GM06990 (cell line): ENCODE measurements at regions not wholly inside any gene's neighbourhood (a gene's known extent, or its start where the extent isn't known, plus 50 kb on each side); places are given as distances from the start of the nearest gene placed in this dataset.

Source experiments
- DNase-seq: peaks from one replicate; pipeline ENCODE4 v3.0.0-alpha.2; 2011; ENCODE audit not compliant: insufficient read length; ENCODE audit errors: extremely low read depth
- H3K27me3 ChIP-seq: replicated peaks from 2 replicates; pipeline ENCODE4 v1.6.0; 2011; ENCODE audit warnings: low read length; ENCODE audit not compliant: control insufficient read depth, insufficient read depth
- H3K36me3 ChIP-seq: 2 replicates; pipeline ENCODE4 v1.5.1; 2011; ENCODE audit warnings: low read length; ENCODE audit not compliant: control insufficient read depth, insufficient read depth
- H3K4me3 ChIP-seq: replicated peaks from 2 replicates; pipeline ENCODE4 v1.5.1; 2011; ENCODE audit warnings: low read depth, mild to moderate bottlenecking, control low read depth, low read length
- TF ChIP-seq, protein P1 (sequence below): IDR thresholded peaks from 2 replicates; pipeline ENCODE4 v1.5.1; 2011; ENCODE audit warnings: low read length, control low read depth, mild to moderate bottlenecking, inconsistent platforms; ENCODE audit not compliant: insufficient read depth, poor library complexity, severe bottlenecking

DNA sequence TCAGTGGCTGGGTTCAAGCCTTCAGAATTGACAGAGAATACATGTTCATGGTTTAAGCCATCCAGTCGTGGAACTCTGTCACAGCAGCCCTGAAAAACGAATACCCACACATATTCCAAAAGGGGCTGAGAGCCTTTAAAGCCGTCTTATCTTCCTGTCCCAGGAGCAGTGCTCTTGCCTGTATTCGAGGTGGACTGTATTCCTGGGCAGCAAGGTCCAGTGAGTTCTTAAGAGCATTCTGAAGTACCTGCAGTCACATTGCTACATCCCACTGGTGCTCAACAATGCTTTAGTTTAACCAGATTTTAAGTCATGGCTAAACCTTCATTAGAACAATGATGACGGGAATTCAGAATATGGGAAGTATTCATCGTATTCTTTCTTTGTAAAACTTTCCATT lies 380.7 kb upstream of the KLF4 start:
- H3K27me3 ChIP-seq = no peaks in the 10 kb centered on the region
- H3K4me3 ChIP-seq = no peak overlapping the region
- no peaks in the 10 kb centered on the region for H3K36me3 ChIP-seq
- TF ChIP-seq, protein P1, sequence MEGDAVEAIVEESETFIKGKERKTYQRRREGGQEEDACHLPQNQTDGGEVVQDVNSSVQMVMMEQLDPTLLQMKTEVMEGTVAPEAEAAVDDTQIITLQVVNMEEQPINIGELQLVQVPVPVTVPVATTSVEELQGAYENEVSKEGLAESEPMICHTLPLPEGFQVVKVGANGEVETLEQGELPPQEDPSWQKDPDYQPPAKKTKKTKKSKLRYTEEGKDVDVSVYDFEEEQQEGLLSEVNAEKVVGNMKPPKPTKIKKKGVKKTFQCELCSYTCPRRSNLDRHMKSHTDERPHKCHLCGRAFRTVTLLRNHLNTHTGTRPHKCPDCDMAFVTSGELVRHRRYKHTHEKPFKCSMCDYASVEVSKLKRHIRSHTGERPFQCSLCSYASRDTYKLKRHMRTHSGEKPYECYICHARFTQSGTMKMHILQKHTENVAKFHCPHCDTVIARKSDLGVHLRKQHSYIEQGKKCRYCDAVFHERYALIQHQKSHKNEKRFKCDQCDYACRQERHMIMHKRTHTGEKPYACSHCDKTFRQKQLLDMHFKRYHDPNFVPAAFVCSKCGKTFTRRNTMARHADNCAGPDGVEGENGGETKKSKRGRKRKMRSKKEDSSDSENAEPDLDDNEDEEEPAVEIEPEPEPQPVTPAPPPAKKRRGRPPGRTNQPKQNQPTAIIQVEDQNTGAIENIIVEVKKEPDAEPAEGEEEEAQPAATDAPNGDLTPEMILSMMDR = no peak
- DNase-seq = no peak

DNA sequence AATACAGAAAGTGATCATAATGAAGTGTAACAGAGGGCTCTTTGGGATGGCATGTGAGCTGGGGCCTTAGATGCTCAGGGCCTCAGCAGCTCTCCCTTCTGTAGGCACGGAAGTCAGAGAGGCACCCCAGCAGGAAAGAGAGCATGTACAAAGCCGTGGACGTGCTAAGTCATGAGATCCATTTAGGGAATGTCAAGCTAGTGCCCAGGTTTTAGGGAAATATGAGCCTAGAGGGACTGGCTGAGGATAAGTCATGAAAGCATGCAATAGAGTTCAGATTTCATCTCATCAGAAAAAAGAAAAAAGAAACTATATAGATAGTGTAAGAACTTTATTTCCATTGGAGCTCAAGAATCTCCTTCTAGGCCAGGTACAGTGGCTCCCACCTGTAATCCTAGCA lies 379.5 kb upstream of the KLF4 start:
- TF ChIP-seq, protein P1 = no peak
- no peak for DNase-seq
- no peak overlapping the region for H3K4me3 ChIP-seq
- H3K36me3 ChIP-seq = no peaks in the 10 kb centered on the region
- no peaks in the 10 kb centered on the region for H3K27me3 ChIP-seq

DNA sequence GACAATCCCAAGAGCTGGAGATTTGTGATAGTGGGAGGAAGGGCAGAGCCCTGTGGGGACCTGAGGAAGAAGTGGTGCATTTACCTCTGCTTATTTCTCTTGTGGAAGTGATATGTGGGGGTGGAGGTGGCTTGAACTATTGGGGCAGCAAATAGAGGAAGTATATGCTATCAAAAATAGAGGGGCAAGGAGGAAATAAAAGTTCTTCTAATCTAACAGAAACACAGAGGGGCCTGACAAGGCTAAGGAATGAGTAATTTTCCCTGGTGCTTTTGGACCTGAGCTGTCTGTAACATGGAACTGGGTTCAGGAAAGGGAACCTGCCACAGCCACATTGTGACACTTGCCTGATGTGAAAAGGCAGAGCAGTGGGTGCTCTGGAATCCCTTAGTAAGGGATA lies 378.6 kb upstream of the KLF4 start:
- Histone ChIP-seq H3K36me3 (no peaks in the 10 kb centered on the region), H3K27me3 (no peaks in the 10 kb centered on the region), H3K4me3 (no peak overlapping the region)
- DNase-seq = no peak
- TF ChIP-seq, protein P1 = no peak

DNA sequence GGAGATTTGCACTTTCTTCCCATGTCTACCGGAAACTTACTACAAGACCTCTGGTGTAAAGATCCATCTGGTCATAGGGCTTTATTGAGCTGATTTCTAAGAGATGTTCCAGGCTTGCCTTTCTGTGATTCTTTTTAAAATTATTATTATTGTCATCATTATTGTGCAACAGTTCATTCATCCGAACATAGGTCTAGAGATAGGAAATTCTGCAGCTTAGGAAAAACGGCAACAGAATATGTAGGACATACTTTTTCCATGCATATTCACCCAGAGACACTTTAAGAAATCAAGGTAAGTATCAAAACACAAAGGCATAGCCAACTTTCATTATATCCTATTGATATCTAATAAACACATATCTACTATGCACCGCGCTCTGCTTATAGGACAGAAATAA lies 378.2 kb upstream of the KLF4 start:
- H3K27me3 ChIP-seq = no peaks in the 10 kb centered on the region
- H3K4me3 ChIP-seq = no peak overlapping the region
- DNase-seq = no peak
- H3K36me3 ChIP-seq = no peaks in the 10 kb centered on the region
- TF ChIP-seq, protein P1 = no peak

DNA sequence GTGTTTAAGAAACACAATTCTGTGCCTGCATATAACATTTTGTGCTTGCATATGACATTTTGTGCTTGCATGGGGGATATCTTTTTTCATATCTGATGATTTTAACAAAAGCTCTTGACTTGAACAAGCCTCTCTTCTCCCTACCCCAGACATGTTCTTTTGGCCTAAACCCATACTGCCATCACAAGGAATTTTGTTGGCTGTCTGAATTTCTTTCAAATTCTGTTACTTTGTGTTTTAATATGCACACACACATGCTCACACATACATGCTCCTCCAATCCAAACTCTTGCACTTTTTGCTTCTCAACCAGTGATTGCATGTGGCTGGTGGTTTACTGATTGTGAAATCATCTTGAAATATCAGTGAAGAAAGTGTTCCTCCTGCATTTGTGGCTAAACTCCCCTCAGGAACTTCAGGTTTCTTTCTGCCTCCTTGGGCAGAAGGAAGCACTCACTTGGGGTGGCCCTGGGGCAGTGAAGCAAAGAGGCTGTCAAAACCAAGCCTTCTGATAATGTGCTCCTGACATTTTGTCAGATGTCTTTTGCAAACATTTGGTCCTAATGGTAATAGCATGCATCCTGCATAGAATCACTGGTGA lies 377.2 kb upstream of the KLF4 start:
- Histone ChIP-seq H3K36me3 (no peaks in the 10 kb centered on the region), H3K27me3 (no peaks in the 10 kb centered on the region), H3K4me3 (no peak overlapping the region)
- TF ChIP-seq, protein P1 = no peak
- DNase-seq = no peak

DNA sequence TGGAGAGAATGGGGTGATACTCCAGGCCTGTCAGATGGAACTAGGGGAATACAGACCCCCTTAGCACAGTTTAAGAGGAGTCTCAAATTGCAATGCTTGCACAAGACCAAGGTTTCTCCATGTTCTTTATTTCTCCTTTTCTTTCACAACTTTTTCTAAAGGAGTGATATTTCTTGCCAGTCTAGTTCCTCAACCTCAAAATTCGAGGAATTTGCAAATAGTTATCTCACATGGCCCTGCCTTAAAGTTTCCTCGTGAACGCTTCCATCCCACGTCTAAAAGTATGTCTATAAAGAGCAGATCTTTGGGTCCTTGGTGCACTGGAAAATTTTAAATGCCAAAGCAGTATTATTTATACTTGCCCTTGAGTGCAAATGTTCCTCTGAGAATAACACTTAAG lies 373.8 kb upstream of the KLF4 start:
- TF ChIP-seq, protein P1 = no peak

More for the DNA sequence above, 373.8 kb upstream of the KLF4 start:
- Histone ChIP-seq H3K36me3 (no peaks in the 10 kb centered on the region), H3K27me3 (no peaks in the 10 kb centered on the region), H3K4me3 (no peak overlapping the region)
- DNase-seq = no peak
